ENCODE measurements at regions not wholly inside any gene's neighbourhood (a gene's known extent, or its start where the extent isn't known, plus 50 kb on each side); places are given as distances from the start of the nearest gene placed in this dataset.

GRCh38 chr16:86127366-86127765, 228.4 kb downstream of the IRF8 start:
- intact Hi-C loops (cut with DNase I) = no loop called here
- DNase-seq = no peak

GRCh38 chr16:86128246-86128645, 229.3 kb downstream of the IRF8 start:
- DNase-seq = no peak
- intact Hi-C loops (cut with DNase I) = no loop called here

- DNase-seq = no peak
- intact Hi-C loops (cut with DNase I) = no loop called here
Observed at GRCh38 chr16:86129541-86129940, 230.6 kb downstream of the IRF8 start.

- intact Hi-C loops (cut with DNase I) = no loop called here
- DNase-seq = no peak
Observed at GRCh38 chr16:86133377-86133776, 234.4 kb downstream of the IRF8 start.

GRCh38 chr16:86133847-86134375, 234.9 kb downstream of the IRF8 start:
- intact Hi-C loops (cut with DNase I) = no loop called here
- DNase-seq = no peak

GRCh38 chr16:86134802-86135461, 236.0 kb downstream of the IRF8 start:
- intact Hi-C loops (cut with DNase I) = no loop called here
- DNase-seq = no peak

DNA sequence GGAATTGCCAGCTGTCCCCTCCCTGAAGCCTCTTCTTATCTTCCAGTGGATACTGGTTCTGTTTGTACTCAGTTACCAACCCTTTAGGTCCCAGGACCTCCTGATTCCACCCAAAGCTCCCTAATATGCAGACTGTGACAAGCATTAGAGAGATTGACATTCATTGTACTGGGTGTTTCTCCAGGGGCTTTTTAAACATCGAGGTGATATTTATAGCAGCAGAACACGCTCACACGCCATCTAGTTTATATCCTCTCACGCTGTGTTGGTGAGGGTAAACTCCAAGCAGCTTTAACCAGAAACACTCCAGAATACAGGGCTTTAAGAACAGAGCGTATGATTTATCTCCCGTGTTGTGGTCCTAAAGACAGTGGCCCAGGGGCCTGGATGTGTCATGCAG, 238.4 kb downstream of the IRF8 start:
- intact Hi-C loops (cut with DNase I) = no loop called here
- DNase-seq = no peak

DNA sequence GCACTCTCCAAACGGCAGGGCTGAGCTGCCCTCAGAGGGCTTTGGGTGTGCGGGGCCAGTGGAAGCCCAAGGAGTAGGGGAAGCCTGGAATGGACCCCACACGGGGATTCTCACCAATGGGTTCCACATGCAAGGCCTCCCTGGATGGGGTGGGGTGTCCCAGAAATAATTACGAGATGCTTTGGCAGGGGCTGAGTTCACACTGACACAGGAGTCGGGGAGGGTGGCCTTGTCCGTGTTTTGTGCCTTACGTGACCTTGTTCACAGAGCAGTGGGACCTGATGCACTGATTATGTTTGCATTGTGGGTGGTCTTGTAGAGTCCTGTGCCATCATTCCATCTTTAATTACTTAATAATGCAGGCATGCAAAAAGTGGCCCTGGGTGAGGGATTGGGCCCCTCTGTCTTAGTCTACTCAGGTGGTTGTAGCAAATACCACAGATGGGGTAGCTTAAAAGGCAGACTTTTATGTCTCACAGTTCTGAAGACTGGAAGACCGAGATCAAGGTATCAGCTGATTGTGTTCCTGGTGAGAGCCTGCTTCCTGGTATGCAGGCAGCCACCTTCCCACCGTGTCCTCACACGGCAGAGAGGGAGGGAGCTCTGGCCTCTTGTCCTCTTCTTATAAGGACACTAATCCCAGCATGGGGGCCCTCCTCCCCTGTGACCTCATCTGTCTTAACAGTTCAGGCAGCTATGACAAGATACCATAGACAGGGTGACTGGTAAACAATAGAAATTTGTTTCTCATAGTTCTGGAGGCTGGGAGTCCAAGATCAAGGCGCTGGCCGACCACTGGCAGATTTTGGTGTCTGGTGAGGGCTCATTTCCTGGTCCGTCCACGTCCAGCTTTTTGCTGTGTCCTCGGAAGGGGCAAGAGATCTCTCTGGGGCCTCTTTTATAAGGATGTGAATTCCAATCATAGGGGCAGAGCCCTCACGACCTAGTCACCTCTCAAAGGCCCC, 239.4 kb downstream of the IRF8 start:
- intact Hi-C loops (cut with DNase I) = no loop called here
- DNase-seq = no peak

- no peak for DNase-seq
- intact Hi-C loops (cut with DNase I) = no loop called here
Observed at GRCh38 chr16:86142801-86143236, 243.9 kb downstream of the IRF8 start.

GRCh38 chr16:86143666-86144065, 244.7 kb downstream of the IRF8 start:
- intact Hi-C loops (cut with DNase I) = no loop called here

GRCh38 chr16:86145669-86146068, 246.7 kb downstream of the IRF8 start:
- DNase-seq = no peak
- intact Hi-C loops (cut with DNase I) = no loop called here

More at GRCh38 chr16:86143666-86144065, 244.7 kb downstream of the IRF8 start:
- no peak for DNase-seq

- no peak for DNase-seq
- intact Hi-C loops (cut with DNase I) = no loop called here
Observed at GRCh38 chr16:86150641-86151238, 251.8 kb downstream of the IRF8 start.

DNA sequence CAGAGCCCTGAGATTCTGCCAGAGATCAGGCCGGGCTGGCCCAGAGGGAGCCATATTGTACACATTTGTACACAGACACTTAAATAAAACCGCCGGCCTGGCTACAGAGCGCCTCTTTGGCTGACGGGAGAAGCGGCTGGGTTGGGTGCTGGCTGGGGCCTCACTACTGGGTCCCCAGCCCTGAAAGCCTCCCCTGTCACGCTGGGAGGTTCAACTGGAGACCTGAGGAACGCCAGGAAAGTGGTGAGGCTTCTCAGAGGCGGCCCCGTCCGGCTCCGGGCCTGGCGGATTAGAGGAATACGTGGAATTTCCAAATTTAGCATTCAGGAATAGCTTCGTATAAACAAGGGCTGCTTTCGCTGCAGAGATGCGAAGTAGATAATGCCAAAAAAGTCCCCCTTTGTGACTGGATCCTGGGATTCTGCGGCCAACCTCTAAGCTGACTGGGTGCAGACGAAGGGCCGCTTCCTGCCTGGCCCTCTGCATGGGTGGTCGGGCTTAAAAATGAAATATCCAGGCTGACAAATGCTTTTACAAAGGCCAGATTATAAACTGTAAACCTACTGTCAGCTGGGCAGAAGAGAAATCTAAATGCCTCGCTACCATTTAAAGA, 252.4 kb downstream of the IRF8 start:
- peak in 1 of 10 donors; percentile 55 for DNase-seq

DNA sequence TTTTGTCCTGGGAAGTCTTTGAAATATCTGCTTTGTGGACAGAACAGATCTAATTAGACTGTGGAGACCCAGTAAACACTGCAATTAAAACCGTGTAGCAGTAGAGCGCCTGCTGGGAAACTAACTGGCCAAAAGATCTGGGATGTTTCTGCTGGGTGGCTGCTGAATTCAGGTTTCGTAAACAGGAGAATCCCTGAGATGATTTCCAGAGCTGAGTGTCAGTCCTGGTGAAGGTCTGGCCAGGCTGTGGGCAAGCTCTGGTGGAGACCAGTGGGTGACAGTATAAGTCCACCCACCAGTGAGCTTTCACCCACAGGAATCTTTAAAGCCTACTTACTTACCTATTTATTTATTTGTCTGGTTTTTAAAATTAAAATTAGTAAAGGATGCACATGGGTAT, 257.2 kb downstream of the IRF8 start:
- intact Hi-C loops (cut with DNase I) = no loop called here
- DNase-seq = no peak

More for the DNA sequence above, 252.4 kb downstream of the IRF8 start:
- intact Hi-C loops (cut with DNase I) = no loop called here

DNA sequence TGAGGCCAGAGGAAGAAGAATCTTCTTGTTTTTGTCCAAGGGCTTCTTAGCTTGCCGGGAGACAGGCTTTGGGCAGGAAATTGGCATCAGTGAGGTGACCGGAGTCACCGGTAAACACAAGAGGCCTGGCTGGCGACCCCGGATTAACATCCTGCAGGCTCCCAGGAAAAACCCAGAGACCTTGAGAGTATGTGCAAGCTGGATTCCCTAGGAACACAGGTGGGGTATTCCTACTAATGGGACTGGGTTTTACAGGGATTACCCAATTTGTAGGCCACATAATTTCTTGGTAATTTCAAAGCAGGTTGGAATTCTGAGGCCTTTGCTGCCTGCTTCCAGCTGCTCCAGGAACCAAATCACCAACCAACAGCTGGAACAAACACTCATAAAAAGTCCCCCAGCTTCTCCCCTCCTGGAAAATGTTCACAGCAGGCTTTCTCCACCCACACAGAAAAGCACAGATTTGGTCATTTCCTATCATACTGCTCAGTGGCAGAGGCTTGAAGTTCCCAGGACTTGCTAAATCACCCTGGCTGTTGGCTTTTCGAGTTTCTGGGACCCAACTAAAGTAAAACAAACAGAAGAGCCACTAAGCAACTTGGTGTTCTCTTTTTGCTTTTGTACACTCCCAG, 258.8 kb downstream of the IRF8 start:
- no peak for DNase-seq
- intact Hi-C loops (cut with DNase I) = no loop called here

DNA sequence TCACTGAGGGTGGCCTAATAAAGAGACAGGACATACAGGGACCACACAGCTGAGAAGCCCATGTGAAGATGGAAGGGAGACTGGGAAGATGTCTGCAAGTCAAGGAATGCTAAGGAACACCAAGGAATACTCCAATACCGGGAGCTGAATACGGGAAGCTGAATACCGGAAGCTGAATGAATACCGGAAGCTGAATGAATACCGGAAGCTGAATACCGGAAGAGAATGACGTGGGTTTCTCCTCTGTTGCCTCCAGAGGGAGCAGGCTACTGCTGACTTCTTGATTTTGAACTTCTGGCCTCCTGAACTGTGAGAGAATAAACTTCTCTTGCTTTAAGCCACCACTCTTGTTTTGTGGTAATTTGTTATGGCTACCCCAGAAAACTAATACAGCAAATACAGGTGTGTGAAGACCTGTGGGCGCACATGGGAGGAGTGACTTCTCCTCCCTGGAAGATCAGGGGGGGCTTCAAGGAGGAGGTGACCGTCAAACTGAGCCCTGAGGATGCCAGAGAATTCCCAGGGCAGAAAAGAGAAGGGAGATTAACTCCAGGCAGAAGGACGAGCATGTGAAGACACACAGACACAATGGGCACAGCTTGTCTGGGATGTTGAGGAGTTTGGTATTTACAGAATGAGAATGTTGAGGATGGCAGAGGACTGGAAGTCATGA, 259.9 kb downstream of the IRF8 start:
- intact Hi-C loops (cut with DNase I) = no loop called here
- DNase-seq = no peak

DNA sequence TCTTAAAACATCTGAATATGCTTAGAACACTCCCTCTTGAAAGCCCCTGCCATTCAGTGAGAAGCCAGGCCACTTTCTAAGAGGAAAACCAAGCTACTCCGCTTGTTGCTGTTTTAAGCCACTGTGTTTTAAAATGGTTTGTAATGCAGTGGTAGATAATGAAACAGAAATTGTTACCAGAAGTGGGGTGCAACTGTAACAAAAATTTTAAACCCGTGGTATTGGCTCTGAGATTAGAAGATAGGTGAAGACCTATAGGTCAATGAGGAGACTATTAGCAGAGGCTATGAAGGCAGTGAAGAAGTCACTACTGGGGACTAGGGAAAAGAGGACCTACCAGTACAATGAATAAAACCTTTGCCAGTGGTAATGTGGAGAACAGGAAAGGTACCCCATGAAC, 266.5 kb downstream of the IRF8 start:
- intact Hi-C loops (cut with DNase I) = no loop called here
- no peak for DNase-seq

- intact Hi-C loops (cut with DNase I) = no loop called here
Observed at GRCh38 chr16:86166414-86166813, 267.5 kb downstream of the IRF8 start.

GRCh38 chr16:86167061-86167460, 268.1 kb downstream of the IRF8 start:
- intact Hi-C loops (cut with DNase I) = no loop called here
- DNase-seq = no peak

More at GRCh38 chr16:86166414-86166813, 267.5 kb downstream of the IRF8 start:
- no peak for DNase-seq

- no peak for DNase-seq
- intact Hi-C loops (cut with DNase I) = no loop called here
Observed at GRCh38 chr16:86170720-86171119, 271.8 kb downstream of the IRF8 start.

Measured in posterior cingulate gyrus (tissue), 11 donors.